ENCODE measurements at regions not wholly inside any gene's neighbourhood (a gene's known extent, or its start where the extent isn't known, plus 50 kb on each side); places are given as distances from the start of the nearest gene placed in this dataset.
A peak's percentile ranks its signal among the peaks of the same experiment; 100 is the strongest.
"Not testable (repeated sequence)": the region's sequence is repeated elsewhere in the genome, so short reads cannot be mapped to it uniquely, and the experiment has no call there.

DNA sequence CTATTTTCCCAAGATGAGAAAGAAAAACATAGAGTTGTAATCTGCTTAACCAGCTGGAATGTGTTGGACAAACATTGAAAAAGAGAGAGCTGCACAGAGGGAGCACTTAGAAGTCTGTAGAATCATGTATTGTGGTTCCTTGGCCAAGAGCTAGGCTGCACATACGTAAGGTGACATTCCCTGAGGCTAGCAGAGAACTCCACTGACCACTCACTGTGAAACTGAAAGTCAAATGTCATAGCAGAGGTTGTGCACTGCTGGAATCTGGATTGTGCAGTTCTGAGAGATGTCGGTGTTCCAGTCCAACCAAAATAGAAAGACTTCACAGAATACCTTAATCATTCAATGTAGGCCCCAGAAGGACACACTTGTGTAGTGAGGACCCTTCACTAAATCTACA, 772.8 kb upstream of the RAG2 start:
- DNase-seq = no peak

GRCh38 chr11:37364246-37364839, 766.3 kb upstream of the RAG2 start:
- DNase-seq = no peak

GRCh38 chr11:37353192-37353591, 755.2 kb upstream of the RAG2 start:
- no peak for DNase-seq

GRCh38 chr11:37352485-37352884, 754.4 kb upstream of the RAG2 start:
- DNase-seq = no peak

GRCh38 chr11:37343290-37343689, 745.3 kb upstream of the RAG2 start:
- no peak for DNase-seq

DNA sequence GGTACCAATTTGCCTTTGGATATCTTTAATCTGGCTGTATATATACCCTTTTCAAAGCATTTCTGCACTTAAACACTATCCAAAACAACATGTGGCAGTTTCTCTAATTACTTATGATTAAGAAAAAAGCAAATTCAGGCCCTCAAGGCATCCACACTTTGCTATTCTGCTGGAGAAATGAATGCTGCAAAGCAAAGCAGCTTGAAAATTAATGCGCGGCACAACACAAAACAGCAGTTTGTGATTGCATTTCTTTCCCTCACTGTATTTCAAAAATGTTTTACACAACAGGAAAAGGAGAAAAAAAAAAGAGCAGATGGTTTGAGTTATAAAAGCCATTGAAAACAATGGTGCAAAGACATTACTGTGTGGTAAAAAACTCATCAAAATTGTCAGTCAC, 738.4 kb upstream of the RAG2 start:
- DNase-seq = no peak

DNA sequence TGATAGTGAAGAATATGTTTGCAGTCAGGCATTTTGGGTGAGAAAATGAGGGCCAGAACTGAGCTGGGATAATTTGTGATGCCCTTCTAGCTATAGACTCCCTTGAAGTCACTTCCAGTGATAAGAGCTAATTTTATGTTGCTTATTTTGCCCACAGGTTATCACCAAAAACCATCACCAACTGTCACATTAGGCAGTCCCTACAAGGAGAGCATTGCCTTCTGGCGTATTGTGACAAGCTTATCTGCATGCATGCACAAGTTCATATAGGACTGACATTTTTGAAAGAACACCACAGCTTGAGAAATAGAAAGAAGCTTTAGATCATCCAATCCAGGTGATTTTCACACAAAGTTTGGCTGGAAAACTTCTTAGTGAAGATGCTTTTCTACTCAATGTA, 735.3 kb upstream of the RAG2 start:
- peak; percentile 72 for DNase-seq

DNA sequence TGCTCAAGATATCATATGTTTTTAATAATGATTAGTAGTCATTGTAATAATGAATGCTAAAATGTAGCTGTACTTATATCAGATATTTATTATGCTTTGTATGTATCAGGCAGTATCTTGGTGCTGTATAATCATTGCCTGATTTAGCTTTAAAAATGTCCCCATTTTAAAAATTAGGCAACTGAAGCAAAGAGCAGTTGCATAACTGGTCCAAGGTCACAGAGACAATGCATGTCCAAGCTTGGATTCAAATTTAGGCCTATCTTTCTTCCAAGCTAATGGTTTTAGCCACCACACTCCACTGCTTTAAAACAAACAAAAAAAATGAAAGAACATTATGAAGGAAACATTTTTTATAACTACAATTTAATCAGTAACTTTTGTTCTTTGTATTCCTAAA, 725.8 kb upstream of the RAG2 start:
- no peak for DNase-seq

DNA sequence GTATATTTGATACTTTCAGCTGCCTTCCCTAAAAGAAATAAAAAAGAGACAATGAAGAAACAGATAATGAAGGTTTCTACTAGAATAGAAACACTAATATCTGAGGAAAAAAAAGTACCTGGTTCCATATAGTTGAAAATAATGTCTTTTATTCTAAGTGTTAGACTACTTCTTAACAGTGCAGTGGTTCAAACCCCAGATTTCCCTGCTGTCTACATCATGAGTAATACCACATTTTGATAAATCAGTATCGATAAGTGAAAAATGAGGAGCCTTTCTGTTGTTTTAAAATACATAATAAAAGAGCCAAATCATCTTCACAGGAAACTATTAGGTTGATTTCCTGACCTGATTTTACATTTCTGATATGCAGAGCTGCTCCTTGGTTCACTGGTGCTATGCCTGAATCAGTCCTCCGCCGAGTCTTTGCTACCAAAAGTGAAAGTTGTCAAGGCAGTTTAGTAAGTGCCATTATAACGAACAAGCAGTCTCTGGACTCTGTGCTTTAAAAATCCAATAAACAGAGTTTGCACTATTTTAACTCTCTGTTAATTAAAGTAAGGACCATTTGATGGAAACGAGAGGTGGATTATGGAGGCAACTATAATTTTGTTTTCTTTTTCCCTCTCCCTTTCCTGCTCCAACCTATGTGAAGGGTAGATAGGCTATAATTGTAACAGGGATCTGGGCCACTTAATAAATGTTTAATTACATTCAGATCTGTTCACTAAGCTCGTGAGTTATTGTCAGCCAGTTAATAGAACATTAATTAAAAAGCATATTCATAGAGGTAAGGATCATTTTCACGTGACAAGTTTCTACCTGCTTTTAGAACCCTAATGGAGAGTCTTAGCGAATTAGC, 724.5 kb upstream of the RAG2 start:
- DNase-seq = no peak

- no peak for DNase-seq
Measured at GRCh38 chr11:37320921-37321320, 722.9 kb upstream of the RAG2 start.

- no peak for DNase-seq
Measured at GRCh38 chr11:37317803-37318202, 719.8 kb upstream of the RAG2 start.

DNA sequence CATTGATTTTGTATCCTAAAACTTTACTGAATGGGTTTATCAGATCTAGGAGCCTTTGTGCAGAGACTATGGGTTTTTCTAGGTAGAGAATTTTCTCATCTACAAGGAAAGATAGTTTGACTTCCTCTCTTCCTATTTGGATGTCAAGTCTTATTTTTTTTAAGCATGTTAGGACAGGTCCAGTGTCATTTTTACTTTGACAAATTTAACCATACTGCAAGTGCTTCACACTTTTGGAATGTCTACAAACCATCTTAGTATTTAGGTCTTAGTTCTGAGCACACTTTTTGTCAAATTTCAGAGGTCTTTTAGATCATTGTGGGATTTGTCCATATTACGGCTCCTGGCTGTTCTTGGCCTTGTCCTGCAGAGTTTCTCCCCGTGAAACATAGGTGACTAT, 715.2 kb upstream of the RAG2 start:
- no peak for DNase-seq

DNA sequence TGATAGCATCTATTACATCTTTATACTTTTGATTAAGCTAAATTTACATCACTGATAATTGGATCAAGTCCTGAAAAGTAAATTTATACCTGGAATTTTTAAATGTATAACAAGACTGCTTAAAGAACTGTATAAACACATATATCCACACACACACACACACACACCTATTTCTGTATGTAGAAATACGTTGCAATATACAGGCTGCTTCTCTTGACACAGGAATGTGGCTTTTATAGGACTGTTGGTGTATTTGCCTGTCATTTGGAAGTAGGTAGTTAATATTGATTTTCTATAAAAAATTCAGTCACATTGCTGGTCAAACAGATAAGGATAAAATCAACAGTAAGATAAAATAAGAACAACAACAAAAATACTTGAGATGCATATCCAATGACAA, 708.5 kb upstream of the RAG2 start:
- DNase-seq = no peak

DNA sequence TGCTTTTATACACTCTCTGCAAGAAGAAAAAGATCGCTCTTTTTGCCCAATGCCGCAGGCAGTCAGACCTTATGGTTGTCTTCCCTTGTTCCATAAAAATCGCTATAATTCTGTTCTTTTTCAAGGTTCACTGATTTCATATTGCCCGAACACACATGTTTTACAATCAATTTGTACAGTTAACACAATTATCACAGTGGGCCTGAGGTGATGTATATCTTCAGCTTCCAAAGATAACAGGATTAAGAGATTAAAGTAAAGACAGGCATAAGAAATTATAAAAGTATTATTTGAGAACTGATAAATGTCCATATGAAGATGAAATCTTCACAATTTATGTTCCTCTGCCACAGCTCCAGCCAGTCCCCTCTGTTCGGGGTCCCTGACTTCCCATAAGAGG, 703.4 kb upstream of the RAG2 start:
- not testable (repeated sequence) for DNase-seq

DNA sequence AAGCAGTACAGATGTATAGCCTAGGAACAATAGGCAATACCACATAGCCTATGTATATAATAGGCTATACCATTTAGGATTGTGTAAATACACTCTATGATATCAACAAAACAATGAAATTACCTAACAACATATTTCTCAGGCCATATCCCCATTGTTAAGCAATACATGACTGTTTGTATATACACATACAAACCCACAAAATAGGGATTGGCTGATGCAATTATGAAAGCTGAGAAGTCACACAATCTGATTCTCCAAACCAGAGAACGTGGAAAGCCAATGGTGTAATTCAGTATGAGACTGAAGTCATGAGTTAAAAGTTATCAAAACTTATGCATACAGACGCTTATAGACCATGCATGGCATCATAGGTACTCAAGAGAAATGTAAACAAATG, 700.1 kb upstream of the RAG2 start:
- DNase-seq = no peak

GRCh38 chr11:37286890-37287289, 688.9 kb upstream of the RAG2 start:
- no peak for DNase-seq

DNA sequence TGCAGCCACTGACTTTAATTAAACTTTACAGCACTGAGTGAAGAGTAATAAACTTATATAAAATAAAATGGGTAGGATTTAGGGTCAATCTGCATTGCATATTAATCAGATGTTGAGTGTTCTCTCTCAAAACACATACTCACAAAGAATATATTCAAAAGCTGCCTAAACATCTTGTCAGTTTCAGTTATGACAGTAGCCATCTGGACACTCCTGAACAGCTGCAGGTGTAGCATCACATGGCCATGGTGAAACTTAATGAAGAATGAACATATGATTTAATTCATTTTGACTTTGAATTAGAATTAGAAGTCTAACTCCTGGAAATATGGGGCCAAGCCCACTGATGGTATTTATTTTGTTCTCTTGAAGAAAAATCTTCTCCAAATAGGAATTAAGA, 684.3 kb upstream of the RAG2 start:
- DNase-seq = no peak

DNA sequence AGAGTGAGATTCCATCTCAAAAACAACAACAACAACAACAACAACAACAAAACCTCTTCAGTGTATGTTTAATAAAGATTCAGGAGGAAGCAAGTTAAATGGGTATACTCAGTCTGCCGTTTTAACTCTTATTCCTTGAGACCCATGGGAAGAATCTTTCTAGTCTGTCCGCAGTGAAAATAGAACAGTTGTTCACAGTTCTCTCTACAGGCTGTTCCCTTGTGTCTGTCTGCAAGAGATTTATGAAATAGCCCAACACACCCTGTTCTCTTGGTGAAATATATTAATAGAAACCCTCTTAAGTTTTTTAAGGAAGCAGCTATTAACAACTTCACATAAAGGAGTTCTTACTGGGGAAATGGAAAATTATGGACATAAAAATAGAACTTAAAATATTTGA, 682.2 kb upstream of the RAG2 start:
- DNase-seq = no peak

DNA sequence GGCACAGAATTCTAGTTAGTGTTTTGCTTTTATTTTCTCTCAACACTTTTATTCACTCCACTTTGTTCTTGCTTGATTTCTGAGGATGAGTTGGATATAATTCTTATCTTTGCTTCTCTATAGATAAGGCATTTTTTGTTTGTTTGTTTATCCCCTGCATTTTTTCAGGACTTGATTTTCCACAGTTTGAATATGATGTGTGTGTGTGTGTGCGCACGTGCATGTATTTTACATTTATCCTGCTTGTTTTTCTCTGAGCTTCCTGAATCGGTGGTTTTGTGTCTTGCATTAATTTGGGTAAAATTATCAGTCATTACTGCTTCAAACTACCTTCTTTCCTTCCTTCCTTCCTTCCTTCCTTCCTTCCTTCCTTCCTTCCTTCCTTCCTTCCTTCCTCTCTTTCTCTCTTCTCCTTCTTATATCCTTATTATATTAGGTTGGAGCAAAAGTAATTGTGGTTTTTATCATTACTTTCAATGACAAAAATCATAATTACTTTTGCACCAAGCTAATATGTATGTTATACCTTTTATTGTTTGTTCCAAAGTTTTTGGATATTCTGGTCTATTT, 679.9 kb upstream of the RAG2 start:
- no peak for DNase-seq

GRCh38 chr11:37264783-37265182, 666.7 kb upstream of the RAG2 start:
- no peak for DNase-seq

DNA sequence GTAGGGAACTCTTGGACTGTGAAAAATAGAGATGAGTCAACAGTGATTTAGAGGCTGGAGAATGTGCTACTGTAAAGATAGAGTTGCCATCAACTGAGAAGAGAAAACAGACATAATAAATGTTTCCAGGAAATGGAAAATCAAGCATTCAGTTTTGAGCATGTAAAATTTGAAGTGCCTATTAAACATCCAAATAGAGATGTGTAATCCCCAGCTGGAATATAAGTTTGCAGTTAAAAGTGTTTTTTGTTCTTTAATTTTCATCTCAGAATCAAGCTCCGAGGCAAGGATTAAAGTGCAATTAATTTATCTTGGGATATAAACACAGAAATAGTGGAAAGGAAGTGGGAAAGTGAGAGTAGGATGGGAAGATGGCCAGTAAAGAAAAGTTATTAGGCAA, 666.0 kb upstream of the RAG2 start:
- DNase-seq = no peak

DNA sequence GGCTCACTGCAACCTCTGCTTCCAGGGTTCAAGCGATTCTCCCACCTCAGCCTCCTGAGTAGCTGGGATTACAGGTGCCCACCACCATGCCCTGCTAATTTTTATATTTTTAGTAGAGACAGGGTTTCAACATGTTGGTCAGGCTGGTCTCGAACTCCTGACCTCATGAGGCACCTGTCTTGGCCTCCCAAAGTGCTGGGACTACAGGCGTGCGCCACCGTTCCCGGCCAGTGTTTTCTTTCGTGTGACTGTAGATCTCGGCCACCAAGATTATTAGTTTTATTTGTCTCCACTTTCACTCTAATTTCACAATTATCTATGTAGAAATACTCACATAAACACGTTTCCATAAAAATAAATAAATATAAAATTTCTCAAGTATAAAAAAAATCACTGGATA, 665.4 kb upstream of the RAG2 start:
- not testable (repeated sequence) for DNase-seq

DNA sequence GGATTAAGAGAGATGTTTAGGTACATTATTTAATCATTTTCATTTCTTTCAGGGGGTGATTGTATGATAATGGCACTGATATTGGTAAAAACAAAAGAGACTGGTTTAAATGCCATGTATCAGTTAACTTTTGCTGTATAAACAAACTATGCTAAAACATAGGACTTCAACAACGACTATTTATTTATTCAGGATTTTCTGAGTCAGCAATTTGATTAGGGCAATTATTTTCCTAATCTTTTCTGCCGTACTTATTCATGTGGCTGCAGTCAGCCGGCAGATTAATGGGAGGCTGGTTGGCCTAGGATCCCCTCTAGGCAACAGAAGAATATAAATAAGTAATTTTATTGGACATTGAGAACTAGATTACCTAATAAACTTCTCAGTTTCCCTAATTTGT, 661.7 kb upstream of the RAG2 start:
- no peak for DNase-seq

- no peak for DNase-seq
Measured at GRCh38 chr11:37248145-37248544, 650.1 kb upstream of the RAG2 start.

DNA sequence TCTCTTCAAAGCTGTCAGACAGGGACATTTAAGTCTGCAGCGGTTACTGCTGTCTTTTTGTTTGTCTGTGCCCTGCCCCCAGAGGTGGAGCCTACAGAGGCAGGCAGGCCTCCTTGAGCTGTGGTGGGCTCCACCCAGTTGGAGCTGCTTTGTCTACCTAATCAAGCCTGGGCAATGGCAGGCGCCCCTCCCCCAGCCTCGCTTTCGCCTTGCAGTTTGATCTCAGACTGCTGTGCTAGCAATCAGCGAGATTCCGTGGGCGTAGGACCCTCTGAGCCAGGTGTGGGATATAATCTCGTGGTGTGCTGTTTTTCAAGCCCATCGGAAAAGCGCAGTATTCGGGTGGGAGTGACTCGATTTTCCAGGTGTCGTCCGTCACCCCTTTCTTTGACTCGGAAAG, 648.1 kb upstream of the RAG2 start:
- DNase-seq = not testable (repeated sequence)

All from hematopoietic multipotent progenitor cell treated with erythropoietin and hydrocortisone succinate and interleukin-3 and kit ligand, for 8 days (in vitro differentiated cells).